Calu3 (cell line): ENCODE measurements at regions not wholly inside any gene's neighbourhood (a gene's known extent, or its start where the extent isn't known, plus 50 kb on each side); places are given as distances from the start of the nearest gene placed in this dataset.

Experiments
- BruUV-seq: library from RNA; stranded (reverse); fragments of 400-500 nt; replicated peaks from 2 replicates; lab custom pipeline; 2021; lab: Mats Ljungman, UMichigan
- CTCF ChIA-PET: fragments of 300-600 bp; sonication (Branson Sonifier 250); formaldehyde crosslinking; loops from one replicate; lab custom pipeline; 2022; ENCODE audit warnings: antibody characterized with exemption; lab: Charles Lee
- DNase-seq: peaks from one replicate; pipeline ENCODE4 v3.0.0; 2022
- H3K27ac Mint-ChIP-seq: one replicate; pipeline ENCODE4 v1.8.0; 2022; ENCODE audit warnings: mixed read lengths; ENCODE audit not compliant: unreplicated experiment
- H3K27me3 Mint-ChIP-seq: one replicate; pipeline ENCODE4 v1.8.0; 2022; ENCODE audit warnings: mixed read lengths; ENCODE audit not compliant: unreplicated experiment
- H3K36me3 Mint-ChIP-seq: one replicate; pipeline ENCODE4 v1.8.0; 2022; ENCODE audit warnings: mild to moderate bottlenecking, moderate library complexity, mixed read lengths; ENCODE audit not compliant: insufficient read depth, unreplicated experiment
- H3K4me1 Mint-ChIP-seq: one replicate; pipeline ENCODE4 v1.8.0; 2022; ENCODE audit warnings: mild to moderate bottlenecking, low read depth, mixed read lengths; ENCODE audit not compliant: unreplicated experiment
- H3K4me3 Mint-ChIP-seq: one replicate; pipeline ENCODE4 v1.8.0; 2022; ENCODE audit warnings: mild to moderate bottlenecking, low read depth, moderate library complexity, mixed read lengths; ENCODE audit not compliant: unreplicated experiment
- H3K9me3 Mint-ChIP-seq: one replicate; pipeline ENCODE4 v1.8.0; 2022; ENCODE audit warnings: low read depth, mixed read lengths; ENCODE audit not compliant: unreplicated experiment
- CTCF ChIP-seq: fragments of 200-600 bp; IDR thresholded peaks from one replicate; pipeline ENCODE4 v1.8.0; 2022; ENCODE audit warnings: antibody characterized with exemption; ENCODE audit not compliant: unreplicated experiment
- intact Hi-C: fragments of 100-400 bp; cut with micrococcal nuclease; formaldehyde crosslinking; loops from one replicate; pipeline ENCODE4 v1.10.0; 2022; ENCODE audit not compliant: unreplicated experiment

GRCh38 chr17:73749928-73750605 is 105.8 kb upstream of the SDK2 start:
- no peak overlapping the region for H3K27ac Mint-ChIP-seq
- peaks cover 3% of the 10 kb centered on the region for H3K9me3 Mint-ChIP-seq
- H3K4me3 Mint-ChIP-seq: no peak overlapping the region
- peaks cover 8% of the 10 kb centered on the region for H3K36me3 Mint-ChIP-seq
- H3K4me1 Mint-ChIP-seq: peaks cover 9% of the 10 kb centered on the region
- TF ChIP-seq CTCF: no peak
- H3K27me3 Mint-ChIP-seq: peaks cover 63% of the 10 kb centered on the region
- intact Hi-C loops: no loop called here
- CTCF ChIA-PET: no interaction called here
- BruUV-seq: no TSS peak
- no peak for DNase-seq

- Mint-ChIP-seq H3K27ac (no peak overlapping the region), H3K4me1 (peaks cover 9% of the 10 kb centered on the region), H3K27me3 (peaks cover 66% of the 10 kb centered on the region), H3K36me3 (peaks cover 8% of the 10 kb centered on the region), H3K4me3 (no peak overlapping the region), H3K9me3 (peaks cover 3% of the 10 kb centered on the region)
- intact Hi-C loops: no loop called here
- no peak for DNase-seq
- CTCF ChIA-PET: no interaction called here
- BruUV-seq: no TSS peak
- TF ChIP-seq CTCF: no peak
Observed at GRCh38 chr17:73750975-73751374, 106.7 kb upstream of the SDK2 start.

- no peak overlapping the region for H3K4me3 Mint-ChIP-seq
- no peak overlapping the region for H3K27ac Mint-ChIP-seq
- no peak for DNase-seq
- H3K4me1 Mint-ChIP-seq: no peaks in the 10 kb centered on the region
- intact Hi-C loops: no loop called here
- no peak for TF ChIP-seq CTCF
- H3K9me3 Mint-ChIP-seq: peaks cover 3% of the 10 kb centered on the region
- H3K27me3 Mint-ChIP-seq: peaks cover 66% of the 10 kb centered on the region
- no TSS peak for BruUV-seq
- CTCF ChIA-PET: no interaction called here
- no peaks in the 10 kb centered on the region for H3K36me3 Mint-ChIP-seq
Observed at GRCh38 chr17:73753751-73754496, 109.7 kb upstream of the SDK2 start.

- Mint-ChIP-seq H3K9me3 (no peaks in the 10 kb centered on the region), H3K4me1 (no peaks in the 10 kb centered on the region), H3K27me3 (peaks cover 70% of the 10 kb centered on the region), H3K27ac (no peak overlapping the region), H3K4me3 (no peak overlapping the region), H3K36me3 (no peaks in the 10 kb centered on the region)
- BruUV-seq: no TSS peak
- intact Hi-C loops: no loop called here
- TF ChIP-seq CTCF: no peak
- no peak for DNase-seq
- CTCF ChIA-PET: interaction anchor here (2.0 kb wide), 1 partner anchor 8 kb away, joined by 6 read pairs; no protein-coding TSS in a partner anchor
Observed at GRCh38 chr17:73754886-73755400, 110.7 kb upstream of the SDK2 start.
